GM21786 (cell line): ENCODE measurements at regions not wholly inside any gene's neighbourhood (a gene's known extent, or its start where the extent isn't known, plus 50 kb on each side); places are given as distances from the start of the nearest gene placed in this dataset.
"Not testable (repeated sequence)": the region's sequence is repeated elsewhere in the genome, so short reads cannot be mapped to it uniquely, and the experiment has no call there.

ENCODE experiments used
- ATAC-seq: cut with Tn5 transposase; IDR thresholded peaks from one replicate; pipeline ENCODE4 v1.9.1; 2021; ENCODE audit not compliant: unreplicated experiment

GRCh38 chr16:52309446-52310416, 237.2 kb downstream of the TOX3 start:
- no peak for ATAC-seq

GRCh38 chr16:52308051-52308450, 238.9 kb downstream of the TOX3 start:
- ATAC-seq = no peak

DNA sequence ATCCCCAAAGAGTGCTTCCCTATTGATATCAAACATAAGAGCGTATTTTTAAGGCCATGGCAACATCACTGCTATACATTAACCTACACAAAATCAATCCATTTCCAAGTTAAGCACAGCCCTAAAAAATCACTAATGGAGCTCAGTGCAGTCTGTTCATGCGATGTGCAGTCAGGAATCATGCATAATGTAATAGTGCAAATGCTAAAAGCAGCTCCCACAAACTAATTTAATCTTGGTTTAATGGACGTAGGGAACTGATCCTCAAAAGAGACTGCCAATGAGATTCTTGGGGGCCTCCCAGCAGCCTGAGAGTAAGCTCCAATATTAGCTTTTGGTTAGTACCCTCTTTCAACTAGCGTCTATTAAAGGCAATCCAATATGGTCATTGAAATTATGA, 245.9 kb downstream of the TOX3 start:
- ATAC-seq = no peak

DNA sequence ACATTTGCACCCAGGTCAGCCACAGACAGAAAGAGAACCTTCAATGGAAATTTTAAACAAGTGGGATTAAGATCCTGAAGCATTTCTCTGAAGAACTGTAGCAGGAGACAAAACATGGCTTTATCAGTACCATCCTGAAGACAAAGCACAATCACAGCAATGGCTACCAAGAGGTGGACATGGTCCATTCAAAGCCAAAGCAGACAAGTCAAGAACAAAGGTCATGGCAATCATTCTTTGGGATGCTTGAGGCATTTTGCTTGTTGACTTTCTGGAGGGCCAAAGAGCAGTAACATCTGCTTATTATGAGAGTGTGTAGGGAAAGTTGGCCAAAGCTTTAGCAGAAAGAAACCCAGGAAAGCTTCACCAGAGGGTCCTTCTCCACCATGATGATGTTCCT, 248.2 kb downstream of the TOX3 start:
- ATAC-seq = no peak

DNA sequence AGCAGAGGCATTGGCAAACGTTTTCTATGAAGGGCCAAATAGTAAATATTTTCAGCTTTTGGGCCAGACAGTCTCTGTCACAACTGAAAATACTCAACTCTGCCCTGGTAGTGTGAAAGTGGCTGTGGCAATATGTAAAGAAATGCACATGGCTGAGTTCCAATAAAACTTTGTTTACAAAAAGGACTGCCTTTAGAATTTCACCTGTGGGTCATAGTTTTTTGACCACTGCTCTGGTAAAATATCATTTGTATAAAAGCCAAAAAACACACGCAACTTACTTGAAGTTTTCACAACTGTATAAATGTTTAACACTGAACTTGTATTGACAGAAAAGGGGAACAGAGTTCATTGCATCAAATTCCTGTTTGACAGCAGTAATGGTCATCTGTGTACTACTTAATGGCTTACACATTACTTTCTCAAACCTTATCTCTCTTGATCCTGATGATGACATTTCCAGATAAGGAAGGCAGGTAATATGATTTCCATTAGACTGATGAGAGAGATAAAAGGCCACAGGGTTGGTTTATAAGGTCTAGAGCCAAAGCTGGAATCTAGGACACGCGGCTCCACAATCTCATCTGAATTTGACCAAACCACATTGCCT, 250.1 kb downstream of the TOX3 start:
- ATAC-seq = not testable (repeated sequence)

DNA sequence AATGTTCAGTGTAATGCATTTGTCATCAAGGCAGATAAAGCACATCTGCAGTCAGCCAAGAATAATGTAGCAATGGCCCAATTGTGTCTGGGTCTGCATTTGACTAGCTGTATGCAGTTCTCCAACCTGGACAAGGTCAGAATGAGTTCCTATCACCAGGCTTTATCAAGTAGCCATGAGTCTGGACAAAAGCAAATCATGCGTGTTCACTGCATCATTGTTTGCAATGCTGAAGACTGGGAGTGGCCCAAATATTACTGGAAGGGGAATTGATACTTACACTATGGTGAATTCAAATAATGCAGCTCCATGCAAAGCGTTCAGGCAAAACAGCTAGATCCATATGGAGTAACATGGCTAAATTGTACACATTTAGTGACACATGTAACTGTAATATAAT, 250.9 kb downstream of the TOX3 start:
- no peak for ATAC-seq

DNA sequence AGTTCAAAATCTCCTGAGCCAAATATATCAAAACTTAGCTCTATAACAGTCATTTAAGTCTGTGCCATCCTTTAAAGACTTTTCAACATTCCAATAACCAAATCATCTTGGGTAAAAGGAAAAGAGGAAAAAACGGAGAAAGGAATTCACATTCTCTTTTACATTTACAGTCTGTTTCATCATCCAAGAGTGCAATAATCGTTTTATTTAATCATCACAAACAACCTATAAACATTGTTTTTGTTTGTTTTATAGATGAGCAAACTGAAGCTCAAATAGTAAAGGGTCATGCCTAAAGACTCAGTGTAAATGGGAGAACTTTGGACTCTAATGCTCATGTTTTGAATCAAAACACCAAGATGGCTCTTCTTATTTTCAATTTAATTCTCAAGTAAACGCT, 252.3 kb downstream of the TOX3 start:
- no peak for ATAC-seq

GRCh38 chr16:52293204-52293603, 253.7 kb downstream of the TOX3 start:
- no peak for ATAC-seq

DNA sequence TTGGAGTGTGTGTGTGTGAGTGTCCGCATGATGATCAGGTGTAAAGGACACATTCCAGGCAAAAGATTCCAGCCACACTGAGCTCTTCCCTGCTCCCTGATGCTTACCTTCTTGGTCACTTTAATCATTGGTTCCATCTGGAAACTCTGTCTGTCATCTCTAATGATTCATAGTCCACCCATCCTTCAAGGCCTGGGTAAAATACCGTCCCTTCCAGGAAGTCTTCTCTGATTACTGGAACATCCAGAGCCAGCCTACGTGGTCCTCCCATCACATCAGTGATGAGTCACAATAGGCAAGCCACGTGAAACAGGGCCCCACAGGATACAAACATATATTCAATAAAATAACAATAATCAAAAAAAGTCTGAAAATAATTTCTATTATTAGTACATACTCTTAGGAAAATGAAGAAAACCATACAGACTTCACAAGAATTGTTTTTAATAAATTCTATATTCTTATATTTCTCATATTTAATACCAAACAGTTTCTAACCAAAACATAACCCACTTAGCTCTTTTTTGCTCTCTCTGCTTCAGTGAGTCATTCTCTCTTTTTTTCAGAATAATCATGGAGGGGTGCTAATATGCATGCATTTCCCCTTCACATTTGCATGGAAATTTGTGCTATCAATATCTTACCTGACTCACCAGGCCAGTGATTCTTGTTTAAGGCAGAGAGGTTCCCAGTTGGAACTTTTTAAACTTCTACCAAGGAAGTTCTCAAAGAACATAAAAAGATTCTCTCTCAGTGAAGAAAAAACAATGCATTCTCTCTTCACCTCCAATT, 263.2 kb downstream of the TOX3 start:
- no peak for ATAC-seq

DNA sequence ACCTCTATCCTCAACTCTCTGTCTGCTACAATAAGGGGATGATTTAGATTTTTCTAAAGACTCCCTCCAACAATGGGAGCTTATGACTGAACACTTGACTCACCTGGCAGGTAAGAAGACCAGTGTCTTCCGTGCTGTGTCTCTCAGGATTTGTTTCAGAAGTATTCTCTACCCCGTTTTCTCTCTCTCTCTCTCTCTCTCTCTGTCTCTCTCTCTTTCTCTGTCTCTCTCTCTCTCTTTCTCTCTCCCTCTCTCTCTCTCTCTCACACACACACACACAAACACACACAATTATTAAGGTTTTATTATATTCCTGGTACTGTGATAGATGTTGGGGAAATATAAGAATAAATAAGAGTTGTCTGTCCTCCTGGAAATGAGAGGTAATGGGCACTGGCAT, 263.9 kb downstream of the TOX3 start:
- ATAC-seq = no peak

DNA sequence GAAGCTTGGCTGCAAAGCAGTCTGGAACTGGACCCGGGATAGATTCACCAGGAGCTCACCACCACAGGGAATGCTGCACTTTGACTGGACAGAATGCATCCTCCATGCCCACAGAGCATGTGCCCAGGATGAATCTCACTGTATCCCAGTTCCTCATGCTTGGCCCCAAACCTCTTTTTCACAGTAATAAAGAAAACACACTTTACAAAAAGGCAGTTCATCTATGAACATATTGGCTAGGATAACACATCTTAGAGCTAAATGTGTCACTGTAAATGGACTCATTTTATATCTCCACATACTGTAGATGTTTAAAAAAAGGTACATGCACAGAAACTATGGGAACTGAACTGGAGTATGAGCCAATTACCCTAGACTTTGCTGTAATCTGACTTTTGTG, 266.9 kb downstream of the TOX3 start:
- ATAC-seq = no peak

GRCh38 chr16:52271088-52271750, 275.7 kb downstream of the TOX3 start:
- ATAC-seq = no peak

- ATAC-seq = no peak
Observed at GRCh38 chr16:52265446-52265861, 281.5 kb downstream of the TOX3 start.

GRCh38 chr16:52257534-52257933, 289.4 kb downstream of the TOX3 start:
- no peak for ATAC-seq

DNA sequence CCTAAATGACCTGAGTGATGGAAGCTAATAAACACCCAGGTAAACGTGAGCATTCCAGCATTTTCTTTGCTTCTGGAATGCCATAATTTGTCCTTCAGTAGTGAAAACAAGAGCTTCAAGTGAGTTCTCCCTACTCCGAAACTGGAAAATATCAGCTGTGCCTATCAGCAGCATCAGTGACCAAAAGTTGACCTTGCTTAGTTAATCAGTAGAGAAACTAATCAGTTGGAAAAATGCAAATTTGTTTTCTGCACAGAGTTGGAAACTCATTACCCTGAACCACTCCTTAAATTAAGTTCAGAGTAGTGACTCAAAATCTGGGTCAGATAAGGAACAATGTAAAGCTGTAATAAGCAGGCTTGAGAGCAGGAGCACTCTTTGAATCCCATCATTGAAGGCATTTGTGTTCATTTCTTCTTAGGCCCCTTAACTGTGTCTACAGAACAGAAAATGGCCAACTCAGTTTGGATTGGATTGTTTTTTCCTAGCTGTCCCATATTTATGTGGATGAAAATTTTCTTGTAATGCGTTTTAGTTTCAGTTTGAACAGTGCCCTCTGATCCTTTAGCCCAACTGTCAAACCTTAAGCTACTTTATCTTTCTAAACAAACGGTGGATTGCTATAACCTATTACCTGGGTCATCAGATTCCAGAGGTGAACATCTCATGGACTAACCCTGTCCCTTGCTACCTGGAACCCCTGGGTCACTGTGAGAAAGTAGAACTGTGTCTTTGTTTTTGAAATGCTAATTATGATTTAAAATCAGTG, 290.4 kb downstream of the TOX3 start:
- no peak for ATAC-seq

DNA sequence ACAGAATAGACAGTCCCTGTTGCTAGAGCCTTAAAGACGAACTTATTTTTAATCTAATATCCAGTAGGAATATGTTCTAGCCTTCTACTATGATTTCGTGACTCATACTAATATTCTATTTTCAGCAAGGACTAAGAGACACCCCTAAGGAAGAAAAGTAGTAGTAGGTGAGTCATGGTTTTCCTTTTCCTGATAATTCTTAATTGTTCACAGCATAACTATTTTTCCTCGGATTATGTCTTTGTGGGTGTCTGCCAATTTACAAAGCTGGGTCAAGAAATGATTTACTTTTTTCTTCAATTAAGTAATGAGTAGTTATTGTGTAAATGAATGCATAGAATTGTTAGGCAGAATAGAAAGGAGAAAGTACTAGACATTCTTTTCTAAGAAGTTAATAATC, 292.2 kb downstream of the TOX3 start:
- ATAC-seq = no peak

DNA sequence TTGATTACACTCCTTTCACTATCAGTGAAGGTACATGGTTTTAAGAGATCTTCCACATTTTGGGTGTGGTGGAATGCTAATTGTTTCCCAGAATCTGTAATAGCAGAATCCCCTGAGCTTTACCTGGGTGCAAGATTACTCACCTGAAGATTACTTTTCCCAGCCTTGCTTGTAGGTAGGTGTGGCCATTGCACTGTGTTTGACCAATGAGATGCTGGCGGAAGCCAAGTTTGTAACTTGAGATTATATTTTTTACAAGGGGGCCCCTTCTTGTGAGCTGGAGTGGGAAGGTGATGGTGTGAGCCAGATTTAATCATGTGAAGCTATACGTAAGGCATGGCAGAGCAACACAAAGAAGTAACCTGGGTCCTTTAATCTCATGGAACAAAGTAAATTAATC, 294.3 kb downstream of the TOX3 start:
- no peak for ATAC-seq

GRCh38 chr16:52251495-52251894, 295.4 kb downstream of the TOX3 start:
- ATAC-seq = no peak

- no peak for ATAC-seq
Observed at GRCh38 chr16:52247737-52248136, 299.2 kb downstream of the TOX3 start.

DNA sequence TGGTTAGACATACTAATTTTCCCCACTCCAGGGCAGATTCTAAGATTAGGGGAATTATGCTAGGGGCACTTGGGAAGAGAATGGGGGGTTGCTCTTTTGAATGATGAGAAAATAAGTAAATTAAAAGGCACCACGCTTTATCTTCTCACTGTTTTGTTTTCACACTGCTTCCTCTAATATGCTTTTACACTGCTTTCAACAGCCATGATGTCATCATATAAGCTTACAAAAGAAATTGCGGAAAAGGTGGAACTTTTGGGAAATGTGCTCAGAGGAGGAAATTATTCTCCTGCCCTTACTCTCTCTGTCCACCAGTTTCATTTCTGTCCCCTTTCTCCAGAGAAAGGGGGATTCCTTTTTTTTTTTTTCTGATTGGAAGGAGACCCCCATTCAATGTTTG, 308.2 kb downstream of the TOX3 start:
- no peak for ATAC-seq
